Mesenchymal stem cell (in vitro differentiated cells and primary cell): ENCODE measurements at regions not wholly inside any gene's neighbourhood (a gene's known extent, or its start where the extent isn't known, plus 50 kb on each side); places are given as distances from the start of the nearest gene placed in this dataset.

ENCODE experiments used
- DNase-seq: peaks from one replicate; pipeline ENCODE4 v3.0.0-alpha.2; 2013
- H2AFZ ChIP-seq: one replicate; pipeline ENCODE4 v1.6.1; 2013; ENCODE audit warnings: low read depth, mild to moderate bottlenecking, control low read depth, inconsistent platforms, low read length, moderate library complexity
- H2AK5ac ChIP-seq: 2 replicates; pipeline ENCODE4 v1.6.1; 2013; ENCODE audit warnings: low read length, moderate library complexity, mild to moderate bottlenecking, inconsistent platforms; ENCODE audit not compliant: severe bottlenecking
- H2BK120ac ChIP-seq: one replicate; pipeline ENCODE4 v1.6.1; 2013; ENCODE audit warnings: low read depth, mild to moderate bottlenecking, inconsistent platforms, low read length, moderate library complexity
- H2BK12ac ChIP-seq, 2 experiments: one replicate each; pipeline ENCODE4 v1.6.1; 2013; ENCODE audit warnings: inconsistent platforms in 2 of 2, low read length in 2 of 2, mild to moderate bottlenecking in 2 of 2, moderate library complexity in 2 of 2, control low read depth in 1 of 2
- H2BK15ac ChIP-seq: one replicate; pipeline ENCODE4 v1.6.1; 2013; ENCODE audit warnings: mild to moderate bottlenecking, low read depth, inconsistent platforms; ENCODE audit not compliant: poor library complexity, severe bottlenecking
- H2BK5ac ChIP-seq: 2 replicates; pipeline ENCODE4 v1.6.1; 2013; ENCODE audit warnings: low read depth, mild to moderate bottlenecking, low read length, control low read depth, inconsistent platforms; ENCODE audit not compliant: poor library complexity, severe bottlenecking
- H3K14ac ChIP-seq, 2 experiments: one replicate each; pipeline ENCODE4 v1.6.1; 2013; ENCODE audit warnings: inconsistent platforms in 2 of 2, low read length in 2 of 2, control low read depth in 1 of 2, mild to moderate bottlenecking in 1 of 2, moderate library complexity in 1 of 2
- H3K18ac ChIP-seq, 2 experiments: one replicate each; pipeline ENCODE4 v1.6.1; 2013; ENCODE audit warnings: inconsistent platforms in 2 of 2, low read length in 2 of 2, control low read depth in 1 of 2, low read depth in 1 of 2, mild to moderate bottlenecking in 1 of 2
- H3K23ac ChIP-seq, 2 experiments: one replicate each; pipeline ENCODE4 v1.6.1; 2013; ENCODE audit warnings: inconsistent platforms in 2 of 2, low read length in 2 of 2, mild to moderate bottlenecking in 2 of 2, moderate library complexity in 2 of 2, control low read depth in 1 of 2
- H3K27ac ChIP-seq: 2 replicates; pipeline ENCODE4 v1.5.1; 2013; ENCODE audit warnings: mild to moderate bottlenecking, moderate library complexity, low read length, control low read depth, inconsistent platforms; ENCODE audit not compliant: poor library complexity, severe bottlenecking
- H3K27me3 ChIP-seq, 2 experiments: 2 replicates each; pipeline versions ENCODE4 v1.6.1 to v1.7.0; 2013; ENCODE audit warnings: low read length in 2 of 2, mild to moderate bottlenecking in 2 of 2, moderate library complexity in 2 of 2, control low read depth in 1 of 2, inconsistent platforms in 1 of 2; ENCODE audit not compliant: control insufficient read depth in 1 of 2, insufficient read depth in 1 of 2
- H3K36me3 ChIP-seq, 2 experiments: 2 replicates each; pipeline versions ENCODE4 v1.6.1 to v1.7.0; 2013; ENCODE audit warnings: low read length in 2 of 2, control low read depth in 1 of 2, inconsistent platforms in 1 of 2, low read depth in 1 of 2, mild to moderate bottlenecking in 1 of 2; ENCODE audit not compliant: insufficient read depth in 2 of 2, control insufficient read depth in 1 of 2
- H3K4ac ChIP-seq, 2 experiments: one replicate each; pipeline ENCODE4 v1.6.1; 2013; ENCODE audit warnings: inconsistent platforms in 2 of 2, low read length in 2 of 2, mild to moderate bottlenecking in 2 of 2, moderate library complexity in 2 of 2, control low read depth in 1 of 2, low read depth in 1 of 2
- H3K4me1 ChIP-seq: 2 replicates; pipeline ENCODE4 v1.6.1; 2013; ENCODE audit warnings: low read depth, low read length, control low read depth; ENCODE audit not compliant: control insufficient read depth, insufficient read depth
- H3K4me2 ChIP-seq: 2 replicates; pipeline ENCODE4 v1.6.1; 2013; ENCODE audit warnings: low read length, mild to moderate bottlenecking, inconsistent platforms; ENCODE audit not compliant: poor library complexity, severe bottlenecking
- H3K4me3 ChIP-seq, 2 experiments: 2 replicates each; pipeline versions ENCODE4 v1.5.1 to v1.7.0; 2013; ENCODE audit warnings: low read length in 2 of 2, mild to moderate bottlenecking in 2 of 2, control low read depth in 1 of 2, low read depth in 1 of 2; ENCODE audit not compliant: insufficient read depth in 1 of 2
- H3K79me1 ChIP-seq: replicated peaks from 2 replicates; pipeline ENCODE4 v1.6.1; 2013; ENCODE audit warnings: mild to moderate bottlenecking, control low read depth, low read length, inconsistent platforms; ENCODE audit not compliant: poor library complexity, severe bottlenecking
- H3K9ac ChIP-seq: 2 replicates; pipeline ENCODE4 v1.7.0; 2013; ENCODE audit warnings: mild to moderate bottlenecking, low read length, moderate library complexity
- H3K9me3 ChIP-seq: 2 replicates; pipeline ENCODE4 v1.7.0; 2013; ENCODE audit warnings: mild to moderate bottlenecking, low read length; ENCODE audit not compliant: control insufficient read depth
- H4K8ac ChIP-seq: one replicate; pipeline ENCODE4 v1.6.1; 2013; ENCODE audit warnings: inconsistent platforms, mild to moderate bottlenecking, low read length, moderate library complexity
- H4K91ac ChIP-seq: one replicate; pipeline ENCODE4 v1.6.1; 2013; ENCODE audit warnings: mild to moderate bottlenecking, low read length, inconsistent platforms
- WGBS: methylation state at CpG from one replicate; pipeline ENCODE4 v1.1.7; 2013; ENCODE audit warnings: mixed read lengths; 5-methylcytosine and 5-hydroxymethylcytosine counted together

- Histone ChIP-seq H3K4me2 (no peak overlapping the region), H4K8ac (no peak overlapping the region), H4K91ac (no peak overlapping the region), H3K23ac (no peak overlapping the region), H3K27ac (no peak overlapping the region), H2BK120ac (no peak overlapping the region), H3K4me3 (no peak overlapping the region), H3K4ac (no peak overlapping the region), H3K14ac (no peak overlapping the region), H2AK5ac (no peak overlapping the region), H2BK15ac (no peak overlapping the region), H3K9me3 (no peaks in the 10 kb centered on the region), H2AFZ (no peak overlapping the region), H2BK5ac (no peak overlapping the region), H3K4me1 (no peaks in the 10 kb centered on the region), H3K18ac (no peak overlapping the region), H2BK12ac (no peak overlapping the region), H3K27me3 (no peaks in the 10 kb centered on the region), H3K79me1 (no peaks in the 10 kb centered on the region), H3K9ac (no peak overlapping the region), H3K36me3 (no peaks in the 10 kb centered on the region)
- WGBS = 76% methylated on average over 3 of the region's 6 CpGs
- DNase-seq = no peak
These were observed 701.2 kb upstream of the SORCS1 start for GRCh38 chr10:107865691-107866090.

GRCh38 chr10:107859065-107859464 is 694.6 kb upstream of the SORCS1 start:
- no peak overlapping the region for H3K4ac ChIP-seq
- 75% methylated on average over 3 of the region's 5 CpGs for WGBS
- no peak overlapping the region for H2BK5ac ChIP-seq
- H2BK12ac ChIP-seq = no peak overlapping the region
- H3K4me1 ChIP-seq = no peaks in the 10 kb centered on the region
- no peak overlapping the region for H3K4me2 ChIP-seq
- H3K23ac ChIP-seq = no peak overlapping the region
- H4K91ac ChIP-seq = no peak overlapping the region
- no peaks in the 10 kb centered on the region for H3K27me3 ChIP-seq
- no peak overlapping the region for H3K9ac ChIP-seq
- H2AK5ac ChIP-seq = no peak overlapping the region
- H2AFZ ChIP-seq = no peak overlapping the region
- no peak overlapping the region for H4K8ac ChIP-seq
- no peaks in the 10 kb centered on the region for H3K36me3 ChIP-seq
- H3K79me1 ChIP-seq = no peaks in the 10 kb centered on the region
- no peak for DNase-seq
- no peak overlapping the region for H2BK15ac ChIP-seq
- H3K18ac ChIP-seq = no peak overlapping the region
- H3K27ac ChIP-seq = no peak overlapping the region
- H3K9me3 ChIP-seq = no peaks in the 10 kb centered on the region
- no peak overlapping the region for H3K14ac ChIP-seq
- no peak overlapping the region for H2BK120ac ChIP-seq
- H3K4me3 ChIP-seq = no peak overlapping the region

GRCh38 chr10:107856047-107856315 is 691.5 kb upstream of the SORCS1 start:
- H2BK12ac ChIP-seq = no peak overlapping the region
- H3K4me2 ChIP-seq = no peak overlapping the region
- no peaks in the 10 kb centered on the region for H3K79me1 ChIP-seq
- no peak overlapping the region for H3K9ac ChIP-seq
- no peaks in the 10 kb centered on the region for H3K36me3 ChIP-seq
- H4K91ac ChIP-seq = no peak overlapping the region
- no peak overlapping the region for H4K8ac ChIP-seq
- H3K27me3 ChIP-seq = no peaks in the 10 kb centered on the region
- no peak overlapping the region for H3K14ac ChIP-seq
- H3K18ac ChIP-seq = no peak overlapping the region
- no peak overlapping the region for H2BK120ac ChIP-seq
- no peak overlapping the region for H2AK5ac ChIP-seq
- H2BK5ac ChIP-seq = no peak overlapping the region
- no peak for DNase-seq
- H2BK15ac ChIP-seq = no peak overlapping the region
- H2AFZ ChIP-seq = no peak overlapping the region
- no peaks in the 10 kb centered on the region for H3K4me1 ChIP-seq
- no peak overlapping the region for H3K27ac ChIP-seq
- no peaks in the 10 kb centered on the region for H3K9me3 ChIP-seq
- H3K4me3 ChIP-seq = no peak overlapping the region
- H3K23ac ChIP-seq = no peak overlapping the region
- no peak overlapping the region for H3K4ac ChIP-seq

GRCh38 chr10:107855301-107856046 is 691.0 kb upstream of the SORCS1 start:
- no peak overlapping the region for H3K14ac ChIP-seq
- H2BK120ac ChIP-seq = no peak overlapping the region
- 66% methylated on average over 1 of the region's 4 CpGs for WGBS
- H3K27me3 ChIP-seq = no peaks in the 10 kb centered on the region
- H3K4me3 ChIP-seq = no peak overlapping the region
- H2BK15ac ChIP-seq = no peak overlapping the region
- H3K4me1 ChIP-seq = no peaks in the 10 kb centered on the region
- no peak overlapping the region for H2AK5ac ChIP-seq
- H3K9ac ChIP-seq = no peak overlapping the region
- no peak overlapping the region for H3K27ac ChIP-seq
- H2BK5ac ChIP-seq = no peak overlapping the region
- no peak overlapping the region for H4K91ac ChIP-seq
- no peak overlapping the region for H3K4ac ChIP-seq
- H3K79me1 ChIP-seq = no peaks in the 10 kb centered on the region
- no peak overlapping the region for H2AFZ ChIP-seq
- no peak for DNase-seq
- H3K18ac ChIP-seq = no peak overlapping the region
- no peaks in the 10 kb centered on the region for H3K9me3 ChIP-seq
- H3K23ac ChIP-seq = no peak overlapping the region
- H3K36me3 ChIP-seq = no peaks in the 10 kb centered on the region
- H2BK12ac ChIP-seq = no peak overlapping the region
- no peak overlapping the region for H4K8ac ChIP-seq
- H3K4me2 ChIP-seq = no peak overlapping the region
